ENCODE measurements at regions not wholly inside any gene's neighbourhood (a gene's known extent, or its start where the extent isn't known, plus 50 kb on each side); places are given as distances from the start of the nearest gene placed in this dataset.
A peak's percentile ranks its signal among the peaks of the same experiment; 100 is the strongest.

- Histone ChIP-seq H3K27ac (ENCODE audit: low read depth in 1 of 2, low read length in 2 of 2) (no peak overlapping the region), H3K9ac (ENCODE audit: insufficient read depth, low read length, poor library complexity, severe bottlenecking) (no peak overlapping the region), H3K9me3 (replicated peaks in 1 of 2; ENCODE audit: control insufficient read depth in 1 of 2, insufficient read depth in 1 of 2, low read length in 2 of 2) (peaks cover 0 to 5% of the 10 kb centered on the region in 2 donors), H3K36me3 (replicated peaks in 1 of 2; ENCODE audit: control insufficient read depth in 1 of 2, insufficient read depth in 2 of 2, low read length in 2 of 2) (no peaks in the 10 kb centered on the region), H3K27me3 (ENCODE audit: control insufficient read depth in 2 of 2, insufficient read depth in 2 of 2, low read length in 2 of 2) (no peaks in the 10 kb centered on the region), H3K4me3 (replicated peaks in 1 of 3; ENCODE audit: low read depth in 2 of 3, low read length in 3 of 3) (no peak overlapping the region), H3K4me1 (ENCODE audit: control insufficient read depth in 1 of 2, insufficient read depth in 2 of 2, low read length in 2 of 2) (no peaks in the 10 kb centered on the region), H4K20me1 (ENCODE audit: insufficient read depth, low read length) (no peaks in the 10 kb centered on the region), H2AFZ (ENCODE audit: insufficient read depth, low read depth, low read length, poor library complexity, severe bottlenecking) (no peak overlapping the region), H3K4me2 (replicated peaks; ENCODE audit: extremely low read depth, low read length, poor library complexity, severe bottlenecking) (no peak overlapping the region), H3K79me2 (ENCODE audit: insufficient read depth, low read length) (no peaks in the 10 kb centered on the region)
- Mint-ChIP-seq H3K36me3 (no peaks in the 10 kb centered on the region), H3K4me3 (no peak overlapping the region), H3K4me1 (no peaks in the 10 kb centered on the region), H3K27me3 (ENCODE audit: low read depth in 3 of 3) (peaks cover 0 to 2% (median 0%) of the 10 kb centered on the region in 3 donors), H3K27ac (peak overlapping the region in 1 of 7 donors; percentile 47), H3K9me3 (peaks cover 0 to 12% (median 4%) of the 10 kb centered on the region in 7 donors)
- 93% methylated on average over 5 of the region's 5 CpGs for WGBS (ENCODE audit: insufficient coverage)
- TF ChIP-seq, protein P1, sequence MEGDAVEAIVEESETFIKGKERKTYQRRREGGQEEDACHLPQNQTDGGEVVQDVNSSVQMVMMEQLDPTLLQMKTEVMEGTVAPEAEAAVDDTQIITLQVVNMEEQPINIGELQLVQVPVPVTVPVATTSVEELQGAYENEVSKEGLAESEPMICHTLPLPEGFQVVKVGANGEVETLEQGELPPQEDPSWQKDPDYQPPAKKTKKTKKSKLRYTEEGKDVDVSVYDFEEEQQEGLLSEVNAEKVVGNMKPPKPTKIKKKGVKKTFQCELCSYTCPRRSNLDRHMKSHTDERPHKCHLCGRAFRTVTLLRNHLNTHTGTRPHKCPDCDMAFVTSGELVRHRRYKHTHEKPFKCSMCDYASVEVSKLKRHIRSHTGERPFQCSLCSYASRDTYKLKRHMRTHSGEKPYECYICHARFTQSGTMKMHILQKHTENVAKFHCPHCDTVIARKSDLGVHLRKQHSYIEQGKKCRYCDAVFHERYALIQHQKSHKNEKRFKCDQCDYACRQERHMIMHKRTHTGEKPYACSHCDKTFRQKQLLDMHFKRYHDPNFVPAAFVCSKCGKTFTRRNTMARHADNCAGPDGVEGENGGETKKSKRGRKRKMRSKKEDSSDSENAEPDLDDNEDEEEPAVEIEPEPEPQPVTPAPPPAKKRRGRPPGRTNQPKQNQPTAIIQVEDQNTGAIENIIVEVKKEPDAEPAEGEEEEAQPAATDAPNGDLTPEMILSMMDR (IDR thresholded peaks at IDR 0.05) = no peak
- DNase-seq = no peak
- intact Hi-C loops (cut with micrococcal nuclease) = no loop called here
Measured at GRCh38 chr4:31461421-31461820, 741.3 kb downstream of the PCDH7 start.

GRCh38 chr4:31467781-31468180, 747.6 kb downstream of the PCDH7 start:
- Mint-ChIP-seq H3K9me3 (peaks cover 0 to 11% (median 6%) of the 10 kb centered on the region in 7 donors), H3K27ac (no peak overlapping the region), H3K27me3 (ENCODE audit: low read depth in 3 of 3) (no peaks in the 10 kb centered on the region), H3K4me1 (no peaks in the 10 kb centered on the region), H3K4me3 (no peak overlapping the region), H3K36me3 (no peaks in the 10 kb centered on the region)
- DNase-seq = no peak
- no peaks in the 10 kb centered on the region for H3K4me1 ChIP-seq (ENCODE audit: control insufficient read depth in 1 of 2, insufficient read depth in 2 of 2, low read length in 2 of 2)
- no peak overlapping the region for H3K9ac ChIP-seq (ENCODE audit: insufficient read depth, low read length, poor library complexity, severe bottlenecking)
- H3K4me3 ChIP-seq (replicated peaks in 1 of 3; ENCODE audit: low read depth in 2 of 3, low read length in 3 of 3) = no peak overlapping the region
- no peaks in the 10 kb centered on the region for H3K27me3 ChIP-seq (ENCODE audit: control insufficient read depth in 2 of 2, insufficient read depth in 2 of 2, low read length in 2 of 2)
- H2AFZ ChIP-seq (ENCODE audit: insufficient read depth, low read depth, low read length, poor library complexity, severe bottlenecking) = no peak overlapping the region
- WGBS (ENCODE audit: insufficient coverage) = 68% methylated on average over 2 of the region's 3 CpGs
- H3K4me2 ChIP-seq (replicated peaks; ENCODE audit: extremely low read depth, low read length, poor library complexity, severe bottlenecking) = no peak overlapping the region
- no peak overlapping the region for H3K27ac ChIP-seq (ENCODE audit: low read depth in 1 of 2, low read length in 2 of 2)
- no peaks in the 10 kb centered on the region for H3K36me3 ChIP-seq (replicated peaks in 1 of 2; ENCODE audit: control insufficient read depth in 1 of 2, insufficient read depth in 2 of 2, low read length in 2 of 2)
- TF ChIP-seq, protein P1 (IDR thresholded peaks at IDR 0.05) = no peak
- intact Hi-C loops (cut with micrococcal nuclease) = no loop called here
- no peaks in the 10 kb centered on the region for H4K20me1 ChIP-seq (ENCODE audit: insufficient read depth, low read length)
- no peaks in the 10 kb centered on the region for H3K79me2 ChIP-seq (ENCODE audit: insufficient read depth, low read length)
- peaks cover 3 to 5% of the 10 kb centered on the region in 2 donors for H3K9me3 ChIP-seq (replicated peaks in 1 of 2; ENCODE audit: control insufficient read depth in 1 of 2, insufficient read depth in 1 of 2, low read length in 2 of 2)
